Neural cell (in vitro differentiated cells): ENCODE measurements at regions not wholly inside any gene's neighbourhood (a gene's known extent, or its start where the extent isn't known, plus 50 kb on each side); places are given as distances from the start of the nearest gene placed in this dataset.

Experiments used
- CTCF ChIP-seq: fragments of 450-650 bp; IDR thresholded peaks from 2 replicates; pipeline ENCODE4 v1.5.1; 2014; ENCODE audit warnings: antibody characterized with exemption, mild to moderate bottlenecking, moderate library complexity; ENCODE audit not compliant: poor library complexity, severe bottlenecking
- EZH2 ChIP-seq: fragments of 200-600, 300-800 bp; shearing (Covaris generic), sonication (generic); IDR thresholded peaks from 2 replicates; pipeline ENCODE4 v1.6.1; 2014; ENCODE audit warnings: antibody characterized with exemption, low read length, borderline replicate concordance, mild to moderate bottlenecking; ENCODE audit not compliant: insufficient read depth, poor library complexity, severe bottlenecking
- POLR2AphosphoS5 ChIP-seq: IDR thresholded peaks from 2 replicates; pipeline ENCODE4 v1.6.1; 2012
- RAD21 ChIP-seq: fragments of 450-650 bp; conservative IDR thresholded peaks from 2 replicates; pipeline ENCODE4 v1.6.1; 2014; ENCODE audit warnings: antibody characterized with exemption, mild to moderate bottlenecking, moderate library complexity
- TAF1 ChIP-seq: IDR thresholded peaks from 2 replicates; pipeline ENCODE4 v1.6.1; 2012; ENCODE audit warnings: low read depth

GRCh38 chr9:87109231-87109631 is 161.9 kb upstream of the GAS1 start:
- TF ChIP-seq CTCF = no peak
- TF ChIP-seq RAD21 = no peak
- no peak for TF ChIP-seq POLR2AphosphoS5
- TF ChIP-seq EZH2 = no peak
- TF ChIP-seq TAF1 = no peak
